ENCODE measurements at regions not wholly inside any gene's neighbourhood (a gene's known extent, or its start where the extent isn't known, plus 50 kb on each side); places are given as distances from the start of the nearest gene placed in this dataset.

- no peak overlapping the region for H3K4me3 ChIP-seq (ENCODE audit: low read length)
- no peak for DNase-seq (ENCODE audit: low read depth)
- TF ChIP-seq CTCF (IDR thresholded peaks at IDR 0.05; ENCODE audit: insufficient read depth, low read depth, low read length, missing control alignments) = no peak
Measured at GRCh38 chr13:59588717-59589067, 575.0 kb downstream of the DIAPH3 start.

- DNase-seq (ENCODE audit: low read depth) = peak; percentile 80
- TF ChIP-seq CTCF (IDR thresholded peaks at IDR 0.05; ENCODE audit: insufficient read depth, low read depth, low read length, missing control alignments) = no peak
Measured at GRCh38 chr13:59601993-59602392, 561.7 kb downstream of the DIAPH3 start.

GRCh38 chr13:59603646-59604045, 560.1 kb downstream of the DIAPH3 start:
- DNase-seq (ENCODE audit: low read depth) = no peak
- H3K4me3 ChIP-seq (ENCODE audit: low read length) = no peak overlapping the region
- TF ChIP-seq CTCF (IDR thresholded peaks at IDR 0.05; ENCODE audit: insufficient read depth, low read depth, low read length, missing control alignments) = no peak

More at GRCh38 chr13:59601993-59602392, 561.7 kb downstream of the DIAPH3 start:
- H3K4me3 ChIP-seq (ENCODE audit: low read length) = no peak overlapping the region

- DNase-seq (ENCODE audit: low read depth) = no peak
- no peak for TF ChIP-seq CTCF (IDR thresholded peaks at IDR 0.05; ENCODE audit: insufficient read depth, low read depth, low read length, missing control alignments)
- H3K4me3 ChIP-seq (ENCODE audit: low read length) = no peak overlapping the region
Measured at GRCh38 chr13:59607172-59607571, 556.6 kb downstream of the DIAPH3 start.

GRCh38 chr13:59607780-59608233, 555.9 kb downstream of the DIAPH3 start:
- TF ChIP-seq CTCF (IDR thresholded peaks at IDR 0.05; ENCODE audit: insufficient read depth, low read depth, low read length, missing control alignments) = no peak
- no peak overlapping the region for H3K4me3 ChIP-seq (ENCODE audit: low read length)
- no peak for DNase-seq (ENCODE audit: low read depth)

GRCh38 chr13:59609421-59609820, 554.3 kb downstream of the DIAPH3 start:
- no peak for TF ChIP-seq CTCF (IDR thresholded peaks at IDR 0.05; ENCODE audit: insufficient read depth, low read depth, low read length, missing control alignments)
- H3K4me3 ChIP-seq (ENCODE audit: low read length) = no peak overlapping the region
- DNase-seq (ENCODE audit: low read depth) = no peak

Data from epithelial cell of esophagus (primary cell).